H1 (cell line): ENCODE measurements at regions not wholly inside any gene's neighbourhood (a gene's known extent, or its start where the extent isn't known, plus 50 kb on each side); places are given as distances from the start of the nearest gene placed in this dataset.

ENCODE experiments used
- CTCF ChIA-PET: fragments of 300-600 bp; sonication (Branson Sonifier 250); formaldehyde crosslinking; loops from one replicate; lab custom pipeline; 2021; ENCODE audit not compliant: partially characterized antibody; lab: Charles Lee
- POLR2A ChIA-PET: fragments of 300-600 bp; sonication (Branson Sonifier 250); formaldehyde crosslinking; loops from one replicate; lab custom pipeline; 2021; ENCODE audit warnings: inconsistent platforms; ENCODE audit not compliant: partially characterized antibody; lab: Charles Lee
- DNase-seq, 2 experiments: peaks; one replicate each; pipeline versions ENCODE4 v3.0.0 to v3.0.0-alpha.2; 2010 to 2022; ENCODE audit warnings: low spot score in 2 of 2, low read depth in 1 of 2, mixed read lengths in 1 of 2
- FAIRE-seq: peaks from 2 replicates; lab custom pipeline; 2011; peaks lifted over from hg19 to GRCh38; lab: Jason Lieb, UNC
- H2AFZ ChIP-seq: 2 replicates; pipeline ENCODE4 v1.8.1; 2012; ENCODE audit warnings: low read length, inconsistent platforms
- H2AK5ac ChIP-seq: 2 replicates; pipeline ENCODE4 v1.6.1; 2013; ENCODE audit warnings: low read depth, low read length
- H2BK120ac ChIP-seq: replicated peaks from 2 replicates; pipeline ENCODE3; 2013; ENCODE audit warnings: low read depth, low read length, inconsistent platforms
- H2BK12ac ChIP-seq: 2 replicates; pipeline ENCODE4 v1.6.1; 2013; ENCODE audit warnings: low read depth, low read length
- H2BK15ac ChIP-seq: 2 replicates; pipeline ENCODE4 v1.6.1; 2013; ENCODE audit warnings: low read length
- H2BK20ac ChIP-seq: 2 replicates; pipeline ENCODE4 v1.6.1; 2013; ENCODE audit warnings: low read length
- H2BK5ac ChIP-seq: 2 replicates; pipeline ENCODE4 v1.6.1; 2013; ENCODE audit warnings: low read depth, low read length
- H3K14ac ChIP-seq: 2 replicates; pipeline ENCODE4 v1.6.1; 2013; ENCODE audit warnings: inconsistent platforms; ENCODE audit not compliant: insufficient read length
- H3K18ac ChIP-seq: 2 replicates; pipeline ENCODE4 v1.6.1; 2013; ENCODE audit warnings: low read length; ENCODE audit errors: extremely low read depth
- H3K23ac ChIP-seq: 2 replicates; pipeline ENCODE4 v1.6.1; 2013; ENCODE audit warnings: inconsistent platforms; ENCODE audit not compliant: insufficient read length
- H3K23me2 ChIP-seq: 2 replicates; pipeline ENCODE4 v1.6.1; 2013; ENCODE audit warnings: low read depth, low read length
- H3K27ac ChIP-seq: 2 replicates; pipeline ENCODE4 v1.6.1; 2011; ENCODE audit warnings: low read depth, low read length, inconsistent platforms
- H3K27me3 ChIP-seq, 4 experiments: replicated peaks in 1 of 4; 1 replicate in 1 of 4; 2 replicates in 3 of 4; pipeline versions ENCODE4 v1.6.1 to v1.8.1; 2011 to 2013; ENCODE audit warnings: low read length in 3 of 4, mild to moderate bottlenecking in 3 of 4, inconsistent platforms in 2 of 4, mixed read lengths in 2 of 4, moderate library complexity in 1 of 4; ENCODE audit not compliant: control insufficient read depth in 3 of 4, insufficient read depth in 3 of 4; ENCODE audit errors: extremely low read depth in 1 of 4
- H3K36me3 ChIP-seq, 4 experiments: 2 replicates each; pipeline versions ENCODE4 v1.6.1 to v1.8.1; 2011 to 2013; ENCODE audit warnings: mild to moderate bottlenecking in 4 of 4, low read length in 3 of 4, moderate library complexity in 2 of 4, control low read depth in 1 of 4, inconsistent platforms in 1 of 4; ENCODE audit not compliant: insufficient read depth in 4 of 4, control insufficient read depth in 2 of 4
- H3K4ac ChIP-seq: replicated peaks from 2 replicates; pipeline ENCODE3; 2013; ENCODE audit warnings: low read length, low read depth, mixed read lengths, inconsistent platforms; ENCODE audit not compliant: insufficient read length
- H3K4me1 ChIP-seq, 4 experiments: replicated peaks in 1 of 4; 1 replicate in 1 of 4; 2 replicates in 3 of 4; pipeline versions ENCODE4 v1.6.1 to v1.8.1; 2011 to 2013; ENCODE audit warnings: low read length in 3 of 4, inconsistent platforms in 2 of 4, mixed read lengths in 1 of 4; ENCODE audit not compliant: insufficient read depth in 4 of 4, control insufficient read depth in 3 of 4
- H3K4me2 ChIP-seq, 2 experiments: 2 replicates each; pipeline versions ENCODE4 v1.6.1 to v1.8.1; 2011 to 2013; ENCODE audit warnings: low read depth in 2 of 2, low read length in 2 of 2, control low read depth in 1 of 2, inconsistent platforms in 1 of 2, mild to moderate bottlenecking in 1 of 2; ENCODE audit not compliant: insufficient read depth in 1 of 2
- H3K4me3 ChIP-seq, 4 experiments: fragments of 200-600, 300-600 bp in 1 of 4; sonication (generic), shearing (Covaris generic), sonication (Bioruptor Twin) in 1 of 4; 2 replicates each; pipeline versions ENCODE4 v1.5.1 to v1.8.1; 2011 to 2016; ENCODE audit warnings: low read length in 4 of 4, low read depth in 3 of 4, control low read depth in 2 of 4, inconsistent platforms in 2 of 4, mild to moderate bottlenecking in 2 of 4, mixed read lengths in 1 of 4, moderate library complexity in 1 of 4; ENCODE audit not compliant: insufficient read depth in 2 of 4; ENCODE audit errors: extremely low read depth in 1 of 4
- H3K56ac ChIP-seq: replicated peaks from 2 replicates; pipeline ENCODE3; 2013; ENCODE audit warnings: low read depth, mild to moderate bottlenecking, mixed read lengths, low read length, inconsistent platforms; ENCODE audit not compliant: insufficient read length
- H3K79me1 ChIP-seq: 2 replicates; pipeline ENCODE4 v1.6.1; 2013; ENCODE audit warnings: low read depth, low read length, control low read depth
- H3K79me2 ChIP-seq, 2 experiments: 2 replicates each; pipeline versions ENCODE4 v1.6.1 to v1.8.1; 2012 to 2013; ENCODE audit warnings: low read length in 2 of 2, mild to moderate bottlenecking in 2 of 2, inconsistent platforms in 1 of 2; ENCODE audit not compliant: insufficient read depth in 2 of 2, control insufficient read depth in 1 of 2
- H3K9ac ChIP-seq, 4 experiments: replicated peaks in 1 of 4; 1 replicate in 1 of 4; 2 replicates in 3 of 4; pipeline versions ENCODE4 v1.6.1 to v1.8.1; 2011 to 2013; ENCODE audit warnings: low read depth in 3 of 4, low read length in 3 of 4, control low read depth in 2 of 4, mild to moderate bottlenecking in 2 of 4, moderate library complexity in 2 of 4, inconsistent platforms in 1 of 4; ENCODE audit errors: extremely low read depth in 1 of 4
- H3K9me3 ChIP-seq, 2 experiments: 2 replicates each; pipeline versions ENCODE4 v1.6.1 to v1.8.1; 2012 to 2013; ENCODE audit warnings: mild to moderate bottlenecking in 2 of 2, moderate library complexity in 2 of 2, control low read depth in 1 of 2, inconsistent platforms in 1 of 2, low read depth in 1 of 2, low read length in 1 of 2, mixed read lengths in 1 of 2; ENCODE audit not compliant: insufficient read depth in 2 of 2
- H4K20me1 ChIP-seq, 2 experiments: replicated peaks in 1 of 2; 2 replicates each; pipeline versions ENCODE3 to v1.8.1; 2011 to 2013; ENCODE audit warnings: inconsistent platforms in 2 of 2, low read length in 2 of 2, mild to moderate bottlenecking in 1 of 2; ENCODE audit not compliant: insufficient read depth in 2 of 2, control insufficient read depth in 1 of 2
- H4K5ac ChIP-seq: 2 replicates; pipeline ENCODE4 v1.6.1; 2013; ENCODE audit warnings: low read length, low read depth, mixed read lengths, inconsistent platforms; ENCODE audit not compliant: insufficient read length
- H4K8ac ChIP-seq: 2 replicates; pipeline ENCODE4 v1.8.0; 2013; ENCODE audit warnings: mild to moderate bottlenecking, moderate library complexity, low read length, inconsistent platforms; ENCODE audit not compliant: insufficient read depth; ENCODE audit errors: extremely low read depth
- H4K91ac ChIP-seq: replicated peaks from 2 replicates; pipeline ENCODE3; 2013; ENCODE audit warnings: low read length, mixed read lengths, inconsistent platforms; ENCODE audit not compliant: insufficient read length
- ASH2L ChIP-seq: fragments of 200-600, 300-600 bp; sonication (generic); IDR thresholded peaks from one replicate; pipeline ENCODE4 v1.7.1; 2017; ENCODE audit warnings: low read length
- BACH1 ChIP-seq: IDR thresholded peaks from 2 replicates; pipeline ENCODE4 v1.6.1; 2012; ENCODE audit warnings: low read length, improper control_type of control experiment
- WGBS, 2 experiments: shearing (Covaris generic) in 1 of 2; methylation state at CpG; one replicate each; pipeline versions ENCODE4 v1.1.6 to v1.1.7; 2013 to 2015; ENCODE audit warnings: low lambda C conversion rate in 2 of 2, mixed read lengths in 2 of 2, inconsistent platforms in 1 of 2, low coverage in 1 of 2, missing lambda C conversion rate in 1 of 2; ENCODE audit not compliant: insufficient replicate concordance in 2 of 2, insufficient coverage in 1 of 2, insufficient read length in 1 of 2; ENCODE audit errors: extremely low coverage in 1 of 2, missing lambda C conversion rate in 1 of 2; 5-methylcytosine and 5-hydroxymethylcytosine counted together

DNA sequence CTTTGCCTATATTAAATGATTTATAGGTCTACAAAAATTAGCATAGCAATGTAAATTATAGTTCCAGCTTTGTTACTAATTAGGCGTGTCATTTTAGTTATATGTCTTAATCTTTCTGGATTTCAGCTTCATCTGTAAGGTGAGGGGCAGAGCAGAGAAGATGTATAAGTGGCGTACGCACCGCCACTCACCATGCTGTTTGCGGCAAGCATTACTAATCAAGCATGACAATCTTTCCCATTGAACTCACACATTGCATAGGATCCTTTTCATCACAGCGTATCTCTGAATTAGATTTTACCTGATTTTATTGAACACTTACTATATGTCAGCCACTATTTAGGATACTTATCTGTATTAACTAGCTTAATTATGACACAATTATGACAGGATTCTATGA, 183.6 kb upstream of the DLGAP1 start:
- Histone ChIP-seq H2AFZ (no peak overlapping the region), H2BK12ac (no peak overlapping the region), H3K14ac (no peak overlapping the region), H3K4me2 (no peak overlapping the region), H2BK5ac (no peak overlapping the region), H2BK15ac (no peak overlapping the region), H3K23ac (no peak overlapping the region), H3K4me3 (no peak overlapping the region), H3K18ac (no peak overlapping the region), H3K27ac (no peak overlapping the region), H3K9me3 (no peaks in the 10 kb centered on the region), H3K23me2 (no peaks in the 10 kb centered on the region), H2AK5ac (no peak overlapping the region), H4K91ac (no peak overlapping the region), H3K4me1 (no peaks in the 10 kb centered on the region), H3K27me3 (no peaks in the 10 kb centered on the region), H2BK120ac (no peak overlapping the region), H2BK20ac (no peak overlapping the region), H3K79me2 (no peaks in the 10 kb centered on the region), H4K8ac (no peak overlapping the region), H3K79me1 (no peaks in the 10 kb centered on the region), H3K4ac (no peak overlapping the region), H4K5ac (no peak overlapping the region), H4K20me1 (no peaks in the 10 kb centered on the region), H3K9ac (no peak overlapping the region), H3K56ac (no peak overlapping the region), H3K36me3 (no peaks in the 10 kb centered on the region)
- CTCF ChIA-PET, result interaction anchor here (1.2 kb wide), 1 partner anchor 419 kb away, joined by 3 read pairs; no protein-coding TSS in a partner anchor
- POLR2A ChIA-PET, result no interaction called here
- no peak for DNase-seq
- FAIRE-seq, result no peak
- WGBS, 2 experiments, result 83% methylated on average over 6 of the region's 6 CpGs; no CpG with 5 or more reads in 1 of the 2 experiments
- TF ChIP-seq BACH1 (no peak), ASH2L (no peak)
